ENCODE measurements at regions not wholly inside any gene's neighbourhood (a gene's known extent, or its start where the extent isn't known, plus 50 kb on each side); places are given as distances from the start of the nearest gene placed in this dataset.

DNA sequence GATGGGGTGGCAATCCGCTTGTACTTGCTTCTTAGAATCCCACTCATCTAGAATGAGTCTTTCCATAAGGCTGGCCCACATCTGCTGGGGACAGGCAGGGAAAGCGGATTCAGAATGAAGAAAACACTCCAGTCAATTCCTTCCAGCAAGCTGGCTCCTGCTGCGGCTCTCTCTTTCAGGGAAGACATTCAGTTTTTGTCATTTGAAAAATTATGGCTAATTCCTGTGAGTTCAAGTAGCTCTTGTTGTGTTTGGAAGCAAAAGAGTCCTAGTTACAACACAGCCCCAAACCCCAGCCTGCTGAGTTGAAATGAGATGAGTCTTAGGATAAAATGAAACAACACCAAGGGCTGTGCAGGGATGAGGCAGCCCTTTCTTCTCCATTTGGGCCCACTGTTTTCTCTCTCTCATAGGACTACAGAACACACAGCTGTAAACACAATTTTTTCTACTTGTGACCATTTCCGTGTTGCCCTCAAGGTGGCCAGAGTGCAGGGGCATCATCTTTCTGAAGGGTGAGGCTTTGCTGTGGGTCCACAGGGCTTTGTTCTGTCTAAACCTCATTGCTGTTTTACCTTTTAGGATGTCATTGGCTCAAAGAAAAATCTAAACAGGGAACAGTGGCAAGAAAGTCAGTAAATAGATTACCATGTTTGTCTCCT lies 90.8 kb upstream of the EEPD1 start:
- TF ChIP-seq, protein P1, sequence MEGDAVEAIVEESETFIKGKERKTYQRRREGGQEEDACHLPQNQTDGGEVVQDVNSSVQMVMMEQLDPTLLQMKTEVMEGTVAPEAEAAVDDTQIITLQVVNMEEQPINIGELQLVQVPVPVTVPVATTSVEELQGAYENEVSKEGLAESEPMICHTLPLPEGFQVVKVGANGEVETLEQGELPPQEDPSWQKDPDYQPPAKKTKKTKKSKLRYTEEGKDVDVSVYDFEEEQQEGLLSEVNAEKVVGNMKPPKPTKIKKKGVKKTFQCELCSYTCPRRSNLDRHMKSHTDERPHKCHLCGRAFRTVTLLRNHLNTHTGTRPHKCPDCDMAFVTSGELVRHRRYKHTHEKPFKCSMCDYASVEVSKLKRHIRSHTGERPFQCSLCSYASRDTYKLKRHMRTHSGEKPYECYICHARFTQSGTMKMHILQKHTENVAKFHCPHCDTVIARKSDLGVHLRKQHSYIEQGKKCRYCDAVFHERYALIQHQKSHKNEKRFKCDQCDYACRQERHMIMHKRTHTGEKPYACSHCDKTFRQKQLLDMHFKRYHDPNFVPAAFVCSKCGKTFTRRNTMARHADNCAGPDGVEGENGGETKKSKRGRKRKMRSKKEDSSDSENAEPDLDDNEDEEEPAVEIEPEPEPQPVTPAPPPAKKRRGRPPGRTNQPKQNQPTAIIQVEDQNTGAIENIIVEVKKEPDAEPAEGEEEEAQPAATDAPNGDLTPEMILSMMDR (IDR thresholded peaks at IDR 0.05; ENCODE audit: low read depth, low read length, poor library complexity, severe bottlenecking), result no peak
- no peak for TF ChIP-seq EZH2phosphoT487 (IDR thresholded peaks at IDR 0.05; ENCODE audit: borderline replicate concordance, low read length)

Measured in DOHH2 (cell line).